Adrenal gland (tissue), 9 donors: ENCODE measurements at regions not wholly inside any gene's neighbourhood (a gene's known extent, or its start where the extent isn't known, plus 50 kb on each side); places are given as distances from the start of the nearest gene placed in this dataset.

ENCODE experiments used
- DNase-seq, 7 donors: peaks; one replicate each; pipeline ENCODE4 v3.0.0-alpha.2; 2019 to 2020
- H3K27ac ChIP-seq, 5 donors: fragments of 200-600 bp; sonication (generic) in 4 of 5; 1 replicate in 3 of 5; 2 replicates in 2 of 5; pipeline versions ENCODE4 v1.5.1 to v1.8.0; 2016 to 2020; ENCODE audit warnings: mild to moderate bottlenecking in 1 of 5
- H3K27me3 ChIP-seq: fragments of 200-600 bp; 2 replicates; pipeline ENCODE4 v1.8.0; 2021
- H3K36me3 ChIP-seq, 2 donors: fragments of 200-600 bp; replicated peaks in 1 of 2; 1 replicate in 1 of 2; 2 replicates in 1 of 2; pipeline versions ENCODE4 v1.5.1 to v1.8.0; 2018 to 2022
- H3K4me1 ChIP-seq, 2 donors: fragments of 200-600 bp; replicated peaks in 1 of 2; 1 replicate in 1 of 2; 2 replicates in 1 of 2; pipeline versions ENCODE4 v1.5.1 to v1.8.0; 2018 to 2021
- H3K4me3 ChIP-seq, 4 donors: fragments of 200-600 bp; sonication (generic) in 3 of 4; one replicate each; pipeline ENCODE4 v1.5.1; 2016 to 2018
- H3K9me3 ChIP-seq, 3 donors: fragments of 200-600 bp; sonication (generic) in 1 of 3; replicated peaks in 1 of 3; 1 replicate in 2 of 3; 2 replicates in 1 of 3; pipeline versions ENCODE4 v1.5.1 to v1.8.0; 2016 to 2021
- CTCF ChIP-seq, 6 experiments: fragments of 450-650 bp in 4 of 6; fragments of 200-600 bp in 2 of 6; sonication (generic) in 1 of 6; IDR thresholded peaks; 1 replicate in 5 of 6; 2 replicates in 1 of 6; pipeline versions ENCODE4 v1.5.1 to v1.8.0; 2016 to 2021; ENCODE audit warnings: antibody characterized with exemption in 6 of 6, mild to moderate bottlenecking in 2 of 6, moderate library complexity in 1 of 6
- POLR2A ChIP-seq, 2 donors: fragments of 450-650 bp; IDR thresholded peaks; one replicate each; pipeline ENCODE4 v1.6.1; 2017; ENCODE audit warnings: antibody characterized with exemption in 2 of 2, mild to moderate bottlenecking in 2 of 2, moderate library complexity in 1 of 2
- WGBS, 4 donors: extraction: QIAGEN DNeasy Blood & Tissue Kit in 2 of 4; methylation state at CpG; one replicate each; pipeline versions ENCODE4 v1.1.5 to v1.1.7; 2013 to 2017; 5-methylcytosine and 5-hydroxymethylcytosine counted together
- intact Hi-C, 2 donors: fragments of 100-400 bp; cut with DNase I; formaldehyde crosslinking; loops; one replicate each; pipeline versions ENCODE4 v1.14.1 to v1.15.0; 2022 to 2023
- donor health status: healthy with polysubstance abuse.
- donor health status: Bipolar disorder and iron deficiency.
- donor health status: DM: yes; HTN: yes; CAD: no.
- donor health status: DM: no; HTN: no; CAD: no.
- donor health status: DM: no; HTN: no; CAD: no.

- TF ChIP-seq CTCF (IDR thresholded peaks at IDR 0.05) (no peak), POLR2A (IDR thresholded peaks at IDR 0.05) (no peak)
- no peaks in the 10 kb centered on the region for H3K36me3 ChIP-seq
- no peak overlapping the region for H3K27ac ChIP-seq
- H3K9me3 ChIP-seq = no peaks in the 10 kb centered on the region
- intact Hi-C loops = no loop called here
- no peaks in the 10 kb centered on the region for H3K27me3 ChIP-seq
- 76 to 87% (median 83%) methylated on average over 2 of the region's 2 CpGs for WGBS, 4 donors
- no peaks in the 10 kb centered on the region for H3K4me1 ChIP-seq
- no peak overlapping the region for H3K4me3 ChIP-seq
- DNase-seq = no peak
Measured at GRCh38 chr18:43501099-43501498, 223.8 kb upstream of the SYT4 start.

- intact Hi-C loops = no loop called here
- H3K4me3 ChIP-seq = no peak overlapping the region
Measured at GRCh38 chr18:43506935-43507334, 229.6 kb upstream of the SYT4 start.

GRCh38 chr18:43507842-43508481 is 230.7 kb upstream of the SYT4 start:
- TF ChIP-seq CTCF (IDR thresholded peaks at IDR 0.05) (no peak), POLR2A (IDR thresholded peaks at IDR 0.05) (no peak)
- H3K27me3 ChIP-seq = no peaks in the 10 kb centered on the region
- intact Hi-C loops = no loop called here
- H3K27ac ChIP-seq = no peak overlapping the region
- H3K4me1 ChIP-seq = no peaks in the 10 kb centered on the region
- WGBS, 4 donors = 64 to 78% (median 72%) methylated on average over 4 of the region's 4 CpGs
- no peaks in the 10 kb centered on the region for H3K36me3 ChIP-seq
- no peak overlapping the region for H3K4me3 ChIP-seq
- DNase-seq = no peak
- H3K9me3 ChIP-seq = peaks cover 0 to 10% (median 0%) of the 10 kb centered on the region in 3 donors

More at GRCh38 chr18:43506935-43507334, 229.6 kb upstream of the SYT4 start:
- Histone ChIP-seq H3K9me3 (peaks cover 0 to 10% (median 0%) of the 10 kb centered on the region in 3 donors), H3K36me3 (no peaks in the 10 kb centered on the region), H3K27me3 (no peaks in the 10 kb centered on the region), H3K27ac (no peak overlapping the region), H3K4me1 (no peaks in the 10 kb centered on the region)
- TF ChIP-seq CTCF (IDR thresholded peaks at IDR 0.05) (no peak), POLR2A (IDR thresholded peaks at IDR 0.05) (no peak)
- DNase-seq = no peak

DNA sequence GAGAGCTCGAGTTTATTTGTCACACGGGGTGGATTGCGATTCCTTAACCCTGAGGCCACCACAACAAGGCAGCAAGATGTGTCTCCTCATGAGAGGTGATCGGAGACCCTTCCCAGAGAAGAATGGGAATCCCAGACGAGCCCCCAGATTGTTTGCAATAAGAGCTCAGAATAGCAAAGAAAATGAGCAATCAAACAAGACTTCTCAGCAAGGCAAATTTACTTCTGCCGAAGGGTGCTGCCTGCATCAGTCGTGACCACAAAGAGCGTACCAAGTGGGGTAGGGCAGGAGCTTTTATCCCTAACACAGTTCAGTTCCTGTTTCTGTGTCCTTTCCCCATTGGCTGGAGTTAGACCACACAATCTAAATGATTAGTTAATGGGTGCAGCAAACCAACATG is 237.5 kb upstream of the SYT4 start:
- 73 to 85% (median 78%) methylated on average over 8 of the region's 8 CpGs for WGBS, 4 donors
- Histone ChIP-seq H3K9me3 (peaks cover 0 to 2% (median 0%) of the 10 kb centered on the region in 3 donors), H3K4me3 (no peak overlapping the region), H3K4me1 (no peaks in the 10 kb centered on the region), H3K27ac (no peak overlapping the region), H3K36me3 (no peaks in the 10 kb centered on the region), H3K27me3 (no peaks in the 10 kb centered on the region)
- DNase-seq = no peak
- intact Hi-C loops = no loop called here
- TF ChIP-seq CTCF (IDR thresholded peaks at IDR 0.05) (no peak), POLR2A (IDR thresholded peaks at IDR 0.05) (no peak)
